Fibroblast of lung (primary cell): ENCODE measurements at regions not wholly inside any gene's neighbourhood (a gene's known extent, or its start where the extent isn't known, plus 50 kb on each side); places are given as distances from the start of the nearest gene placed in this dataset.
A peak's percentile ranks its signal among the peaks of the same experiment; 100 is the strongest.

Experiments
- DNase-seq, 2 donors: peaks; one replicate each; pipeline versions ENCODE4 v3.0.0 to v3.0.0-alpha.2; 2010; ENCODE audit warnings: low read depth in 2 of 2
- H2AFZ ChIP-seq: 2 replicates; pipeline ENCODE4 v1.5.1; 2012; ENCODE audit warnings: low read length, control low read depth, inconsistent platforms
- H3K27ac ChIP-seq: 2 replicates; pipeline ENCODE4 v1.5.1; 2011; ENCODE audit warnings: low read length, control low read depth; ENCODE audit not compliant: insufficient read depth
- H3K27me3 ChIP-seq: 2 replicates; pipeline ENCODE4 v1.5.1; 2011; ENCODE audit warnings: mild to moderate bottlenecking, low read length; ENCODE audit not compliant: control insufficient read depth, insufficient read depth
- H3K36me3 ChIP-seq: 2 replicates; pipeline ENCODE4 v1.5.1; 2011; ENCODE audit warnings: low read length; ENCODE audit not compliant: control insufficient read depth, insufficient read depth
- H3K4me1 ChIP-seq: 2 replicates; pipeline ENCODE4 v1.5.1; 2011; ENCODE audit warnings: low read length; ENCODE audit not compliant: control insufficient read depth, insufficient read depth; ENCODE audit errors: extremely low read depth
- H3K4me2 ChIP-seq: 2 replicates; pipeline ENCODE4 v1.5.1; 2011; ENCODE audit warnings: low read length, control low read depth; ENCODE audit not compliant: insufficient read depth; ENCODE audit errors: extremely low read depth
- H3K4me3 ChIP-seq, 4 experiments: fragments of 200-600 bp in 1 of 4; sonication (generic) in 1 of 4; replicated peaks in 1 of 4; 2 replicates each; pipeline ENCODE4 v1.5.1; 2011 to 2016; ENCODE audit warnings: low read length in 4 of 4, low read depth in 3 of 4, mild to moderate bottlenecking in 3 of 4, control low read depth in 2 of 4, inconsistent platforms in 1 of 4, mixed read lengths in 1 of 4; ENCODE audit not compliant: insufficient read depth in 1 of 4; ENCODE audit errors: control extremely low read depth in 1 of 4
- H3K79me2 ChIP-seq: 2 replicates; pipeline ENCODE4 v1.5.1; 2012; ENCODE audit warnings: mild to moderate bottlenecking, low read length, inconsistent platforms; ENCODE audit not compliant: control insufficient read depth, insufficient read depth
- H3K9ac ChIP-seq: 2 replicates; pipeline ENCODE4 v1.5.1; 2011; ENCODE audit warnings: mild to moderate bottlenecking, low read length, control low read depth; ENCODE audit not compliant: insufficient read depth
- H3K9me3 ChIP-seq: 2 replicates; pipeline ENCODE4 v1.5.1; 2012; ENCODE audit warnings: low read depth, low read length; ENCODE audit not compliant: control insufficient read depth, insufficient read depth
- H4K20me1 ChIP-seq: 2 replicates; pipeline ENCODE4 v1.5.1; 2011; ENCODE audit warnings: low read length; ENCODE audit not compliant: control insufficient read depth, insufficient read depth; ENCODE audit errors: extremely low read depth
- EZH2 ChIP-seq: IDR thresholded peaks from 2 replicates; pipeline ENCODE4 v1.5.1; 2012; ENCODE audit warnings: low read length, control low read depth, mild to moderate bottlenecking; ENCODE audit errors: missing control alignments
- TF ChIP-seq, protein P1 (sequence below), 2 donors: IDR thresholded peaks in 1 of 2; conservative IDR thresholded peaks in 1 of 2; 1 replicate in 1 of 2; 2 replicates in 1 of 2; pipeline ENCODE4 v1.5.1; 2011 to 2012; ENCODE audit warnings: low read length in 2 of 2, control low read depth in 1 of 2, inconsistent platforms in 1 of 2, low read depth in 1 of 2, mild to moderate bottlenecking in 1 of 2

DNA sequence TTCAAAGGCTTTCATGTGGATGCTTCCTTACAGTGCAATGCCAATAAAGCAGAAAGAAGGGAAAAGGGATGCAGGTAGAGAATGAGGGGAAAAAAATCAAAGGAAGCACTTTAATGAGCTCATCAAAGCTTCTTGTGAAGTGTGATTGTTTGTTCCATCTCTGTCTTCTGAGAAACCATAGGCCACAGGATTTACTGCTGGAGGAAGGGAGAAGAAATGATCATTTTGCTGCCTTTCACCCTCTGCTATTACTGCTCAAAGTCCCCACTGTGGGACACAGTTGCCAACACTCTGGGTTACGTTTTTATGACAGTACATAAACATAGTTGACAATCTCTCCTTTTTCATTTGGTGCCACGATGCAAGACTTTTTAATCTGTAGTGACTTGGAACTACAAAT is 558.0 kb upstream of the TECRL start:
- H3K36me3 ChIP-seq: no peaks in the 10 kb centered on the region
- no peak overlapping the region for H3K4me3 ChIP-seq
- no peak overlapping the region for H3K27ac ChIP-seq
- TF ChIP-seq EZH2: no peak
- TF ChIP-seq, protein P1, sequence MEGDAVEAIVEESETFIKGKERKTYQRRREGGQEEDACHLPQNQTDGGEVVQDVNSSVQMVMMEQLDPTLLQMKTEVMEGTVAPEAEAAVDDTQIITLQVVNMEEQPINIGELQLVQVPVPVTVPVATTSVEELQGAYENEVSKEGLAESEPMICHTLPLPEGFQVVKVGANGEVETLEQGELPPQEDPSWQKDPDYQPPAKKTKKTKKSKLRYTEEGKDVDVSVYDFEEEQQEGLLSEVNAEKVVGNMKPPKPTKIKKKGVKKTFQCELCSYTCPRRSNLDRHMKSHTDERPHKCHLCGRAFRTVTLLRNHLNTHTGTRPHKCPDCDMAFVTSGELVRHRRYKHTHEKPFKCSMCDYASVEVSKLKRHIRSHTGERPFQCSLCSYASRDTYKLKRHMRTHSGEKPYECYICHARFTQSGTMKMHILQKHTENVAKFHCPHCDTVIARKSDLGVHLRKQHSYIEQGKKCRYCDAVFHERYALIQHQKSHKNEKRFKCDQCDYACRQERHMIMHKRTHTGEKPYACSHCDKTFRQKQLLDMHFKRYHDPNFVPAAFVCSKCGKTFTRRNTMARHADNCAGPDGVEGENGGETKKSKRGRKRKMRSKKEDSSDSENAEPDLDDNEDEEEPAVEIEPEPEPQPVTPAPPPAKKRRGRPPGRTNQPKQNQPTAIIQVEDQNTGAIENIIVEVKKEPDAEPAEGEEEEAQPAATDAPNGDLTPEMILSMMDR (conservative IDR thresholded peaks at IDR 0.05 in 1 of 2, IDR thresholded peaks at IDR 0.05 in 1 of 2; ENCODE audit: low read depth in 1 of 2, low read length in 2 of 2): no peak
- H3K4me2 ChIP-seq: no peak overlapping the region
- no peak overlapping the region for H3K9ac ChIP-seq
- H4K20me1 ChIP-seq: no peaks in the 10 kb centered on the region
- no peaks in the 10 kb centered on the region for H3K4me1 ChIP-seq
- H2AFZ ChIP-seq: no peak overlapping the region
- no peak for DNase-seq
- no peaks in the 10 kb centered on the region for H3K27me3 ChIP-seq
- no peaks in the 10 kb centered on the region for H3K79me2 ChIP-seq
- H3K9me3 ChIP-seq: no peaks in the 10 kb centered on the region

DNA sequence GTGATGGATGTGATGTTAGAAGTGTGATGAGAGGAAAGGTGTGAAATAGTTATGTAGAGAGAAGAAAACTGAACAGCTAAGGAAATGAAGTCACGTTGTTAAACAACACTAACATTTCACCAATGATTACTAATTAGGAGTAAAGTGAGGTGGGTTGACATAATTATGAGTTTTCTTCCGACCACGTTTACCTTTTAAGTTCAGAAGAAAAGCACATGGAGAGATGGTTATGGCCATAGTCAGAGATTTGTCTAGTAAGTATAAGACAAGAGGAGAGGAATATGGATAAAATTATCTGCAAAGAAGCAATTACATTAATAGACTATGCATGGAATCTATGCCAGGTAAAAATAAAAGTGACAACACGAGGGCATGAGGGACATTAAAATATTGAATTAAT is 551.3 kb upstream of the TECRL start:
- H3K27me3 ChIP-seq: no peaks in the 10 kb centered on the region
- DNase-seq: no peak
- TF ChIP-seq, protein P1 (conservative IDR thresholded peaks at IDR 0.05 in 1 of 2, IDR thresholded peaks at IDR 0.05 in 1 of 2; ENCODE audit: low read depth in 1 of 2, low read length in 2 of 2): no peak
- no peak for TF ChIP-seq EZH2
- no peak overlapping the region for H3K4me2 ChIP-seq
- H3K4me1 ChIP-seq: no peaks in the 10 kb centered on the region
- no peaks in the 10 kb centered on the region for H3K79me2 ChIP-seq
- H3K27ac ChIP-seq: no peak overlapping the region
- H2AFZ ChIP-seq: no peak overlapping the region
- no peaks in the 10 kb centered on the region for H3K9me3 ChIP-seq
- no peak overlapping the region for H3K9ac ChIP-seq
- no peaks in the 10 kb centered on the region for H3K36me3 ChIP-seq
- no peak overlapping the region for H3K4me3 ChIP-seq
- H4K20me1 ChIP-seq: no peaks in the 10 kb centered on the region

DNA sequence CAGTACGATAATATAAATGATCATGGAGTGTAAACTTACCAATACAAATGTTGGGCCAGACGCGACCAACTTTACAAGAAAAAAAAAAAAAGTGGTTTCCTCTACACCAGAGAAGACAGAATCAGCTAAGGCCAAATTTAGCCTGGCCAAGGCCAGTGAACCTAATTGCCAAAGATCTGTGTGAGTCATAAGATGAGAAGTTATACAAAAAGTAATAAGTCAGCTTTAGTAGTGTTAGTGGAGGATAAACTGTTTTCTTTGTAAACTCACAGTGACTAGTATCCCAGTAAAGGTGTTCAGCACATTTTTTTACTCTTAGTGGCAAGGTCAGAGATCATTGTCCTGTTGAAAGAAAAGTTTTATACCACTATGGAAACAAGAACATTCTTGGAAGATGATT is 531.4 kb upstream of the TECRL start:
- no peak overlapping the region for H2AFZ ChIP-seq
- H3K27ac ChIP-seq: no peak overlapping the region
- H3K4me3 ChIP-seq: no peak overlapping the region
- no peaks in the 10 kb centered on the region for H3K9me3 ChIP-seq
- DNase-seq: peak in 1 of 2 donors; percentile 89
- no peaks in the 10 kb centered on the region for H3K36me3 ChIP-seq
- TF ChIP-seq EZH2: no peak
- TF ChIP-seq, protein P1 (conservative IDR thresholded peaks at IDR 0.05 in 1 of 2, IDR thresholded peaks at IDR 0.05 in 1 of 2; ENCODE audit: low read depth in 1 of 2, low read length in 2 of 2): no peak
- H4K20me1 ChIP-seq: no peaks in the 10 kb centered on the region
- H3K9ac ChIP-seq: no peak overlapping the region
- no peaks in the 10 kb centered on the region for H3K27me3 ChIP-seq
- no peak overlapping the region for H3K4me2 ChIP-seq
- H3K79me2 ChIP-seq: no peaks in the 10 kb centered on the region
- H3K4me1 ChIP-seq: no peaks in the 10 kb centered on the region
